GM12875 (cell line): ENCODE measurements at regions not wholly inside any gene's neighbourhood (a gene's known extent, or its start where the extent isn't known, plus 50 kb on each side); places are given as distances from the start of the nearest gene placed in this dataset.

ENCODE experiments used
- H3K4me3 ChIP-seq: one replicate; pipeline ENCODE4 v1.5.1; 2011; ENCODE audit warnings: low read depth, low read length, control low read depth
- TF ChIP-seq, protein P1 (sequence below): IDR thresholded peaks from 2 replicates; pipeline ENCODE4 v1.5.1; 2011; ENCODE audit warnings: low read depth, mild to moderate bottlenecking, control low read depth, inconsistent platforms, low read length, moderate library complexity, borderline replicate concordance; ENCODE audit not compliant: insufficient read depth

- TF ChIP-seq, protein P1, sequence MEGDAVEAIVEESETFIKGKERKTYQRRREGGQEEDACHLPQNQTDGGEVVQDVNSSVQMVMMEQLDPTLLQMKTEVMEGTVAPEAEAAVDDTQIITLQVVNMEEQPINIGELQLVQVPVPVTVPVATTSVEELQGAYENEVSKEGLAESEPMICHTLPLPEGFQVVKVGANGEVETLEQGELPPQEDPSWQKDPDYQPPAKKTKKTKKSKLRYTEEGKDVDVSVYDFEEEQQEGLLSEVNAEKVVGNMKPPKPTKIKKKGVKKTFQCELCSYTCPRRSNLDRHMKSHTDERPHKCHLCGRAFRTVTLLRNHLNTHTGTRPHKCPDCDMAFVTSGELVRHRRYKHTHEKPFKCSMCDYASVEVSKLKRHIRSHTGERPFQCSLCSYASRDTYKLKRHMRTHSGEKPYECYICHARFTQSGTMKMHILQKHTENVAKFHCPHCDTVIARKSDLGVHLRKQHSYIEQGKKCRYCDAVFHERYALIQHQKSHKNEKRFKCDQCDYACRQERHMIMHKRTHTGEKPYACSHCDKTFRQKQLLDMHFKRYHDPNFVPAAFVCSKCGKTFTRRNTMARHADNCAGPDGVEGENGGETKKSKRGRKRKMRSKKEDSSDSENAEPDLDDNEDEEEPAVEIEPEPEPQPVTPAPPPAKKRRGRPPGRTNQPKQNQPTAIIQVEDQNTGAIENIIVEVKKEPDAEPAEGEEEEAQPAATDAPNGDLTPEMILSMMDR: no peak
- no peak overlapping the region for H3K4me3 ChIP-seq
Observed at GRCh38 chr2:144939590-144939989, 419.7 kb upstream of the ZEB2 start.

GRCh38 chr2:144937910-144938709, 418.2 kb upstream of the ZEB2 start:
- H3K4me3 ChIP-seq: no peak overlapping the region
- TF ChIP-seq, protein P1: no peak

DNA sequence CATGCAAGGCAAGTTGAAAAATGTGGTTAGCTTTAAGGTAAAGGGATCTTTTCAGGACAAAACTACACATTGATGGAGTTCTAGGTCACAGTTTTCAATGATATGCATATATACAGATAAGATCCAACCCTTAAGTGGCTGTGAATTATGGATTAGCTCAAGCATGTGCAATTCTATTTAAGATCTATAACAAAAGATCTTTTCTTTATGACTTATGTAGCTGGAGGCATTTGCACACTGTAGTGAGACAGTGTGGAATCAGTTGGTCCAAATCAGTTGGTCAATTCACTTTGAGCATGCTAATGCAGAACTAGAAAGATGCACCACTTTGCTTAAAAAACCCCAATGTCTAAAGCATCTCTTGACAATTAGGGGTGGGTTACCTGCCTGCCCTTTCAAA, 417.1 kb upstream of the ZEB2 start:
- H3K4me3 ChIP-seq: no peak overlapping the region
- TF ChIP-seq, protein P1: no peak

DNA sequence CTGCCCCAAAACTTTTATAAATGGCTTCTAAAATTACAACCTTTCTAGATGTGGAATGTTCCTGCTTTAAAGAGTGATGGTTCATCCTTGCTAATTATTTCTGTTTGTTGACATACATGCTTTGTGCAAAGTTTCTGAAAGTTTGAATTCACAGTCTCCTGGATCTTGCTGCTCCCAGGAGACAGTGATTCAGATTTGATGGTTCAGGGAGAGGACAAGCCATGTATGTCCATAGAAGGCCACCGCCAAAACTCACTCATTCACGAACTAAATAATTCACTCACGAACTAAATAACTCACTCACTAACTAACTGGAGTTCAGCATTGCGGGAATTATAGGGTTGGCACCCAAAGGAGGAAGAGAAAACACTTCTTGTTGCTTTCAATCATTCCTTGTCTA, 416.5 kb upstream of the ZEB2 start:
- H3K4me3 ChIP-seq: no peak overlapping the region
- TF ChIP-seq, protein P1: no peak

DNA sequence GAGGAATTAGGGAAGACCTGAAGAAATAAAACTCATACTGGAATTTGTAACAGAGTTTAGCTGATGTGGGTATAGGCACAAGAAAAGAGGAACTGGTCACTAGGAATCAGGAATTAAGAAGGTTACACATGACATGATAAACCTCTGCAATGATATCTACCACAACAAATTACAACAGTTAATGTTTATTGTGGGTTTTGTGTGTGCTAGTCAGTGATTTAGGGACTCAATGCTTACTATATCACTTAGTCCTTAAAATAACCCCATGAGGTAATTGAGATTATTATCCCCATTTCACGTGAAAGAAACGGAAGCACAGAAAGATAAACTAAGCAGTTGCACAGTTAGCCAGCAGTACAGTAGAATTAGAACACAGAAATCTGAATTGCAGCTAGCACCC, 415.8 kb upstream of the ZEB2 start:
- no peak overlapping the region for H3K4me3 ChIP-seq
- TF ChIP-seq, protein P1: no peak

GRCh38 chr2:144935191-144935590, 415.3 kb upstream of the ZEB2 start:
- no peak overlapping the region for H3K4me3 ChIP-seq
- TF ChIP-seq, protein P1: no peak

GRCh38 chr2:144931960-144932359, 412.0 kb upstream of the ZEB2 start:
- TF ChIP-seq, protein P1: no peak
- H3K4me3 ChIP-seq: no peak overlapping the region
